PC-3 (cell line): ENCODE measurements at regions not wholly inside any gene's neighbourhood (a gene's known extent, or its start where the extent isn't known, plus 50 kb on each side); places are given as distances from the start of the nearest gene placed in this dataset.

Experiments
- CTCF ChIP-seq: fragments of 300-600 bp; sonication (generic); conservative IDR thresholded peaks from 2 replicates; pipeline ENCODE4 v1.5.1; 2017; ENCODE audit warnings: antibody characterized with exemption, low read depth, mild to moderate bottlenecking, low read length
- EZH2 ChIP-seq: fragments of 300-600 bp; sonication (generic); IDR thresholded peaks from one replicate; pipeline ENCODE4 v1.6.1; 2017; ENCODE audit warnings: antibody characterized with exemption, mild to moderate bottlenecking, low read length; ENCODE audit not compliant: unreplicated experiment
- EZH2phosphoT487 ChIP-seq: fragments of 300-600 bp; sonication (generic); IDR thresholded peaks from 2 replicates; pipeline ENCODE4 v1.6.1; 2018; ENCODE audit warnings: mild to moderate bottlenecking, antibody characterized with exemption, low read length, borderline replicate concordance

GRCh38 chr17:52298881-52299280 is 140.4 kb upstream of the CA10 start:
- TF ChIP-seq CTCF, result no peak
- TF ChIP-seq EZH2, result no peak
- no peak for TF ChIP-seq EZH2phosphoT487
